H9 (cell line): ENCODE measurements at regions not wholly inside any gene's neighbourhood (a gene's known extent, or its start where the extent isn't known, plus 50 kb on each side); places are given as distances from the start of the nearest gene placed in this dataset.

Source experiments
- DNase-seq: peaks from one replicate; pipeline ENCODE4 v3.0.0-alpha.2; 2017
- H2AFZ ChIP-seq: one replicate; pipeline ENCODE4 v1.6.1; 2013; ENCODE audit warnings: mild to moderate bottlenecking, low read length, control low read depth, moderate library complexity
- H2AK5ac ChIP-seq: 2 replicates; pipeline ENCODE4 v1.6.1; 2013; ENCODE audit warnings: low read length, control low read depth, mixed read lengths; ENCODE audit not compliant: insufficient read length
- H2BK120ac ChIP-seq: one replicate; pipeline ENCODE4 v1.6.1; 2013; ENCODE audit warnings: low read depth, mild to moderate bottlenecking, low read length, control low read depth, inconsistent platforms; ENCODE audit not compliant: poor library complexity, severe bottlenecking
- H2BK12ac ChIP-seq: 2 replicates; pipeline ENCODE4 v1.6.1; 2013; ENCODE audit warnings: low read length, control low read depth, mixed read lengths, low read depth; ENCODE audit not compliant: insufficient read length
- H2BK15ac ChIP-seq: 2 replicates; pipeline ENCODE4 v1.6.1; 2013; ENCODE audit warnings: low read depth, low read length, control low read depth
- H2BK20ac ChIP-seq: one replicate; pipeline ENCODE4 v1.6.1; 2013; ENCODE audit warnings: low read depth, mild to moderate bottlenecking, low read length, control low read depth, inconsistent platforms; ENCODE audit not compliant: poor library complexity, severe bottlenecking
- H2BK5ac ChIP-seq: 2 replicates; pipeline ENCODE4 v1.6.1; 2013; ENCODE audit warnings: low read length, control low read depth, mixed read lengths; ENCODE audit not compliant: insufficient read length
- H3K14ac ChIP-seq: 2 replicates; pipeline ENCODE4 v1.6.1; 2013; ENCODE audit warnings: low read length, control low read depth; ENCODE audit not compliant: insufficient read depth
- H3K18ac ChIP-seq: 2 replicates; pipeline ENCODE4 v1.6.1; 2013; ENCODE audit warnings: low read depth, mild to moderate bottlenecking, mixed read lengths, low read length, control low read depth; ENCODE audit not compliant: insufficient read length
- H3K23ac ChIP-seq: 2 replicates; pipeline ENCODE4 v1.6.1; 2013; ENCODE audit warnings: low read length, control low read depth, mixed read lengths, low read depth; ENCODE audit not compliant: insufficient read length
- H3K23me2 ChIP-seq: 2 replicates; pipeline ENCODE4 v1.6.1; 2013; ENCODE audit warnings: low read depth, mild to moderate bottlenecking, mixed read lengths, low read length, control low read depth; ENCODE audit not compliant: insufficient read length, poor library complexity, severe bottlenecking
- H3K27ac ChIP-seq: 2 replicates; pipeline ENCODE4 v1.5.1; 2013; ENCODE audit warnings: low read length, control low read depth, mixed read lengths, low read depth; ENCODE audit not compliant: insufficient read length
- H3K27me3 ChIP-seq: 2 replicates; pipeline ENCODE4 v1.6.1; 2013; ENCODE audit warnings: low read length, control low read depth, inconsistent platforms; ENCODE audit not compliant: insufficient read depth
- H3K4ac ChIP-seq: 2 replicates; pipeline ENCODE4 v1.6.1; 2013; ENCODE audit warnings: low read depth, mild to moderate bottlenecking, control low read depth, inconsistent platforms, low read length, moderate library complexity
- H3K4me1 ChIP-seq: 2 replicates; pipeline ENCODE4 v1.6.1; 2013; ENCODE audit warnings: low read length, control low read depth, inconsistent platforms; ENCODE audit not compliant: insufficient read depth
- H3K4me2 ChIP-seq: 2 replicates; pipeline ENCODE4 v1.6.1; 2013; ENCODE audit warnings: low read length, control low read depth, mixed read lengths; ENCODE audit not compliant: insufficient read length, insufficient read depth
- H3K56ac ChIP-seq: 2 replicates; pipeline ENCODE4 v1.6.1; 2013; ENCODE audit warnings: low read depth, mild to moderate bottlenecking, mixed read lengths, low read length, control low read depth; ENCODE audit not compliant: insufficient read length
- H3K79me1 ChIP-seq: 2 replicates; pipeline ENCODE4 v1.6.1; 2013; ENCODE audit warnings: low read depth, mild to moderate bottlenecking, moderate library complexity, low read length, control low read depth, inconsistent platforms; ENCODE audit not compliant: insufficient read depth, poor library complexity, severe bottlenecking
- H3K79me2 ChIP-seq: 2 replicates; pipeline ENCODE4 v1.6.1; 2013; ENCODE audit warnings: low read length, control low read depth, inconsistent platforms; ENCODE audit not compliant: insufficient read depth
- H3K9ac ChIP-seq: 2 replicates; pipeline ENCODE4 v1.6.1; 2013; ENCODE audit warnings: low read length, control low read depth, mixed read lengths; ENCODE audit not compliant: insufficient read length; ENCODE audit errors: extremely low read depth
- H3K9me3 ChIP-seq: one replicate; pipeline ENCODE4 v1.6.1; 2013; ENCODE audit warnings: low read depth, low read length, inconsistent platforms; ENCODE audit not compliant: control insufficient read depth
- H3T11ph ChIP-seq: one replicate; pipeline ENCODE4 v1.6.1; 2013; ENCODE audit warnings: mild to moderate bottlenecking, low read length, control low read depth, inconsistent platforms
- H4K20me1 ChIP-seq: one replicate; pipeline ENCODE4 v1.6.1; 2013; ENCODE audit not compliant: control insufficient read depth, insufficient read length, insufficient read depth
- H4K5ac ChIP-seq: 2 replicates; pipeline ENCODE4 v1.6.1; 2013; ENCODE audit warnings: low read depth, mild to moderate bottlenecking, mixed read lengths, low read length, control low read depth; ENCODE audit not compliant: insufficient read length
- H4K8ac ChIP-seq: replicated peaks from 2 replicates; pipeline ENCODE4 v1.6.1; 2013; ENCODE audit warnings: low read length, control low read depth, mixed read lengths, low read depth; ENCODE audit not compliant: insufficient read length
- H4K91ac ChIP-seq: 2 replicates; pipeline ENCODE4 v1.6.1; 2013; ENCODE audit warnings: low read depth, mild to moderate bottlenecking, moderate library complexity, mixed read lengths, low read length, control low read depth; ENCODE audit not compliant: insufficient read length
- H3K27ac Mint-ChIP-seq, 3 experiments: 2 replicates in 2 of 3; 3 replicates in 1 of 3; pipeline ENCODE4 v1.8.0; 2020 to 2021; ENCODE audit warnings: mixed read lengths in 3 of 3, mild to moderate bottlenecking in 1 of 3, moderate library complexity in 1 of 3
- H3K27me3 Mint-ChIP-seq: 2 replicates; pipeline ENCODE4 v1.8.0; 2021; ENCODE audit warnings: low read depth, mild to moderate bottlenecking, moderate library complexity, mixed read lengths
- H3K36me3 Mint-ChIP-seq, 3 experiments: 2 replicates in 2 of 3; 3 replicates in 1 of 3; pipeline ENCODE4 v1.8.0; 2020 to 2021; ENCODE audit warnings: low read depth in 3 of 3, mixed read lengths in 3 of 3; ENCODE audit not compliant: insufficient read depth in 1 of 3
- H3K4me1 Mint-ChIP-seq, 2 experiments: 2 replicates each; pipeline ENCODE4 v1.8.0; 2020; ENCODE audit warnings: mixed read lengths in 2 of 2
- H3K4me3 Mint-ChIP-seq, 2 experiments: 2 replicates in 1 of 2; 3 replicates in 1 of 2; pipeline ENCODE4 v1.8.0; 2020 to 2021; ENCODE audit warnings: mild to moderate bottlenecking in 2 of 2, mixed read lengths in 2 of 2, moderate library complexity in 1 of 2
- H3K9me3 Mint-ChIP-seq, 2 experiments: 2 replicates in 1 of 2; 3 replicates in 1 of 2; pipeline ENCODE4 v1.8.0; 2020; ENCODE audit warnings: mild to moderate bottlenecking in 2 of 2, mixed read lengths in 2 of 2, moderate library complexity in 1 of 2
- WGBS: extraction: QIAGEN DNeasy Blood & Tissue Kit; methylation state at CpG from one replicate; pipeline ENCODE4 v1.1.7; 2013; ENCODE audit warnings: missing lambda C conversion rate, low lambda C conversion rate, mixed read lengths; ENCODE audit not compliant: insufficient read length; ENCODE audit errors: extremely low coverage; 5-methylcytosine and 5-hydroxymethylcytosine counted together
- TF ChIP-seq, protein P1 (sequence below): fragments of 200-600 bp; sonication (generic); conservative IDR thresholded peaks from 3 replicates; pipeline ENCODE4 v1.8.0; 2021; ENCODE audit warnings: antibody characterized with exemption, mild to moderate bottlenecking

DNA sequence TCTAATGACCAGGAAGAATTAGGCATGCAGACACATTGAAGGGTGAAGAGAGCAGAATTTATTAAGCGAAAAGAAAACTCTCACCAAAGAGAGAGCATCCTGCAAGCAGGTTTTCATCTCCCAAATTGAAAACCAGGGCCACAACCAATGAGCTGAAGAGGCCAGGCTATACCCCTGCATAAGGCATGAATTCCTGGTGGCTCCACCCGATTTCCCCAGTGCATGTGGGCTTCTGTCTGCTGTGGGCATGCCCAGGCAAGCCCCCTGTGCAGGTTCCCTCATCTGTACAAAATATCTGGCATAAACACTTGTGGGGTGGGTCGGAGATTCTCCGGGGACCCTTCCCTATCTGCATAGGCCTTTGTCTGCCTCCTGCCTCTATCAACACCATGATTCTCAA is 621.6 kb upstream of the LRRTM1 start:
- no peaks in the 10 kb centered on the region for H3K79me2 ChIP-seq
- no peak overlapping the region for H2AFZ ChIP-seq
- no peak overlapping the region for H2BK120ac ChIP-seq
- no peaks in the 10 kb centered on the region for H3K9me3 ChIP-seq
- no peak overlapping the region for H2AK5ac ChIP-seq
- no peak overlapping the region for H3K27ac ChIP-seq
- no peak overlapping the region for H3K18ac ChIP-seq
- no peak for DNase-seq
- WGBS: no CpG with 5 or more reads among the region's 4 CpGs
- H2BK15ac ChIP-seq: no peak overlapping the region
- Mint-ChIP-seq H3K9me3 (peaks cover 14 to 22% of the 10 kb centered on the region in 2 experiments), H3K36me3 (peaks cover 11 to 27% (median 13%) of the 10 kb centered on the region in 3 experiments), H3K4me1 (peaks cover 5 to 21% of the 10 kb centered on the region in 2 experiments; a peak in 3 of 4 replicates), H3K4me3 (no peak overlapping the region), H3K27ac (peak overlapping the region in 2 of 3 experiments; percentile 12 to 81; a peak in 3 of 7 replicates), H3K27me3 (no peaks in the 10 kb centered on the region)
- peak overlapping the region; percentile 93 for H2BK20ac ChIP-seq
- H3K56ac ChIP-seq: no peak overlapping the region
- H3K14ac ChIP-seq: no peak overlapping the region
- H3K79me1 ChIP-seq: no peaks in the 10 kb centered on the region
- TF ChIP-seq, protein P1, sequence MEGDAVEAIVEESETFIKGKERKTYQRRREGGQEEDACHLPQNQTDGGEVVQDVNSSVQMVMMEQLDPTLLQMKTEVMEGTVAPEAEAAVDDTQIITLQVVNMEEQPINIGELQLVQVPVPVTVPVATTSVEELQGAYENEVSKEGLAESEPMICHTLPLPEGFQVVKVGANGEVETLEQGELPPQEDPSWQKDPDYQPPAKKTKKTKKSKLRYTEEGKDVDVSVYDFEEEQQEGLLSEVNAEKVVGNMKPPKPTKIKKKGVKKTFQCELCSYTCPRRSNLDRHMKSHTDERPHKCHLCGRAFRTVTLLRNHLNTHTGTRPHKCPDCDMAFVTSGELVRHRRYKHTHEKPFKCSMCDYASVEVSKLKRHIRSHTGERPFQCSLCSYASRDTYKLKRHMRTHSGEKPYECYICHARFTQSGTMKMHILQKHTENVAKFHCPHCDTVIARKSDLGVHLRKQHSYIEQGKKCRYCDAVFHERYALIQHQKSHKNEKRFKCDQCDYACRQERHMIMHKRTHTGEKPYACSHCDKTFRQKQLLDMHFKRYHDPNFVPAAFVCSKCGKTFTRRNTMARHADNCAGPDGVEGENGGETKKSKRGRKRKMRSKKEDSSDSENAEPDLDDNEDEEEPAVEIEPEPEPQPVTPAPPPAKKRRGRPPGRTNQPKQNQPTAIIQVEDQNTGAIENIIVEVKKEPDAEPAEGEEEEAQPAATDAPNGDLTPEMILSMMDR: no peak
- H3K4me1 ChIP-seq: no peaks in the 10 kb centered on the region
- no peak overlapping the region for H3K4me2 ChIP-seq
- no peak overlapping the region for H2BK12ac ChIP-seq
- H4K91ac ChIP-seq: no peak overlapping the region
- no peak overlapping the region for H3K4ac ChIP-seq
- no peak overlapping the region for H4K5ac ChIP-seq
- H3T11ph ChIP-seq: no peak overlapping the region
- H3K23ac ChIP-seq: no peak overlapping the region
- no peaks in the 10 kb centered on the region for H3K27me3 ChIP-seq
- H4K8ac ChIP-seq: no peak overlapping the region
- H3K9ac ChIP-seq: no peak overlapping the region
- H4K20me1 ChIP-seq: no peaks in the 10 kb centered on the region
- no peak overlapping the region for H2BK5ac ChIP-seq
- no peaks in the 10 kb centered on the region for H3K23me2 ChIP-seq
